Activated T-cell treated with anti-CD3 and anti-CD28 coated beads for 4 hours (primary cell): ENCODE measurements at regions not wholly inside any gene's neighbourhood (a gene's known extent, or its start where the extent isn't known, plus 50 kb on each side); places are given as distances from the start of the nearest gene placed in this dataset.
"Not testable (repeated sequence)": the region's sequence is repeated elsewhere in the genome, so short reads cannot be mapped to it uniquely, and the experiment has no call there.

Source experiments
- DNase-seq: peaks from one replicate; pipeline ENCODE4 v3.0.0-alpha.2; 2020

DNA sequence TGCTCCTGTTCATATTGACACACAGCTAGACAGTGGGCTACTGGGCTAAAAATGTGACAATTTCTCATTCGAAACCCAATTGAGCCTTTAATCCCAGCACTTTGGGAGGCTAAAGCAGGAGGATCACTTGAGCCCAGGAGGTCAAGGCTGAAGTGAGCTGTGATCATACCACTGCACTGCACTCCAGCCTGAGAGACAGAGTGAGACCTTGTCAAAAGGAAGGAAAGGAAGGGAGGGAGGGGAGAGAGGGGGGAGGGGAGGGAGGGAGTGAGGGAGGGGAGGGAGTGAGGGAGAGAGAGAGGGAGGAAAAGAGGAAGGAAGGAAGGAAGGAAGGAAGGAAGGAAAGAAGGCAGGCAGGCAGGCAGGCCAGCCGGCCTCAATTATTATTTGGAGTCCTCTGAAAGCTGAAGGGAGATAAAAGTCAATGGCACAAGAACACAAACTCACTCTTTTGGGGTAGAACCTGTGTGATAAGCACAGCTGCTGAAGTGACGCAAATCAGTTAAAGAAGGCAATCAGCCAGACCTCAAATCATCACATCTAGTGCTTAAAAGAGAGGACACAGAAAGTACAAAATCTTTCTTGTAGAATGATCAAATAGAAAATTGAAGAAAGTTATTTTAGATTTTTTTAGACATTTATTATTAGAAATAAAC, 98.1 kb downstream of the CCDC71L start:
- no peak for DNase-seq

DNA sequence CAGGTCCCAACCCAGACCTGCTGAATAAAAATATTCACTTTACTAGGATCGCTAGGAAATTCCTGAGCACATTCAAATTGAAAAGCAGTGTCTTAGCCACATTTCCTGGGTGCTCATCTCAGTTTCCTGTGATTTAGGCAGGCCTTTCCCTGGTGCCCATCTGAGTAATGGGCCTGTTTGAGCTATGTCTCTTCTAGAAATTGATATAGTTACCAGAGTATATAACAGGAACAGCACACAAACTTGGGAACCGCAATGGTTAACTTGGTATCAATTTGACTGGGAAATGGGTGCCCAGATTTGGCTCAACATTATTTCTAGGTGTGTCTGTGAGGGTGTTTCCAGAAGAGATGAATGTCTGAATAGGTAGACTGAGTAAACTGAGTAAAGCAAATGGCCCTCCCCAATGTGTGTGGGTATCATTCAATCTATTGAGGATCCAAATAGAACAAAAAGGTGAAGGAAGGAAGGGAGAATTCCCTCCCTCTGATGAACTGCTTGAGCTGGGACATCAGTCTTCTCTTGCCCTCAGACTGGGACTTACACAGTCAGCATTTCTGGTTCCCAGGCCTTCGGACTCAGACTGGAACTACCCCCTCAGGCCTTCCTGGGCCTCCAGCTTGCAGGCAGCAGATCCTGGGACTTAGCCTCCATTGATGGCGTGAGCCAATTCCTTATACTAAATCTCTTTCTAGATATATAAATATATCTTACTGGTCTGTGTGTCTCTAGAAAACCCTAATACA, 99.1 kb downstream of the CCDC71L start:
- no peak for DNase-seq

GRCh38 chr7:106561151-106561550, 99.8 kb downstream of the CCDC71L start:
- no peak for DNase-seq

GRCh38 chr7:106560482-106560881, 100.5 kb downstream of the CCDC71L start:
- DNase-seq: no peak

DNA sequence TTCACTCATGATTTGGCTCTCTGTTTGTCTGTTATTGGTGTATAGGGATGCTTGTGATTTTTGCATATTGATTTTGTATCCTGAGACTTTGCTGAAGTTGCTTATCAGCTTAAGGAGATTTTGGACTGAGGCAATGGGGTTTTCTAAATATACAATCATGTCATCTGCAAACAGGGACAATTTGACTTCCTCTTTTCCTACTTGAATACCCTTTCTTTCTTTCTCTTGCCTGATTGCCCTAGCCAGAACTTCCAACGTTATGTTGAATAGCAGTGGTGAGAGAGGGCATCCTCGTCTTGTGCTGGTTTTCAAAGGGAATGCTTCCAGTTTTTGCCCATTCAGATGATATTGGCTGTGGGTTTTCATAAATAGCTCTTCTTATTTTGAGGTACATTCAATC, 104.7 kb downstream of the CCDC71L start:
- DNase-seq: not testable (repeated sequence)

- DNase-seq: not testable (repeated sequence)
Observed at GRCh38 chr7:106554623-106555022, 106.3 kb downstream of the CCDC71L start.

DNA sequence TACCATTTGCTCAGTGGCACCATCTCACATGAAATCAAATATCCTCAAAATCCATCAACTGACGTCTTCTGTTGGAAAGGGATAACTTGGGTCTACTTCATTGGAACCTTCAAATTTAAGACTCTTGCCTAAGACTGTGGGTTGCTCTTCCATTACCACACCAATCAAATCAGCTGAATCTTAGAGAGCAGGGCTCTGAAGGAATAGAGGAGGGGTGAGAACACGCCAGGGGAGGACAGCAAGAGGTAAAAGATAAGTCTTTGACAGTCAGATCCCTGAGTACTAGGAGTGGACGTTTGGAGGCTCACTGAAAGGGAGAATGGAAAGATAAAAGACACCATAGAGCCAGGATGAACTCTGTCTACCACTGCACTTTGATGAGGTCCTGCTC, 107.5 kb downstream of the CCDC71L start:
- no peak for DNase-seq

- DNase-seq: no peak
Observed at GRCh38 chr7:106552645-106553445, 108.1 kb downstream of the CCDC71L start.

DNA sequence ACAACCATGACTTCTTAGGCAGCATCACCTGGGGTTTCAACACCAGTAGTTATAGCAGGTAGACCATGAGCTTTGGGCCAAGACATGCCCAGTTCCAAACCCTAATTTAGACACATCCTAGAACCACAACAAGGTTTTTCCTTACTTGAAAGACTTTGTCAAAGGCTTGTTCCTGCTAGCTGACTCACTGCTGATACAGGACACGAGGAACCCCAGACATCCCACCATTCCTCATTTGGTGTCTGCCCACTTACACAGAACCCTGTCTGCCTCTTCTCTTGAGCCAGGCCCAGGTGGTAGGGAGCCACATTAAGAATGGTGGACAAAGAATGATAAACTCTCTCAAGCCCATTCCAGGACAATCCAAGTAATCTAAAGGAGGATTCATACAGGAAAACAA, 109.0 kb downstream of the CCDC71L start:
- DNase-seq: no peak

- no peak for DNase-seq
Observed at GRCh38 chr7:106548491-106548890, 112.5 kb downstream of the CCDC71L start.

GRCh38 chr7:106545275-106545674, 115.7 kb downstream of the CCDC71L start:
- no peak for DNase-seq

DNA sequence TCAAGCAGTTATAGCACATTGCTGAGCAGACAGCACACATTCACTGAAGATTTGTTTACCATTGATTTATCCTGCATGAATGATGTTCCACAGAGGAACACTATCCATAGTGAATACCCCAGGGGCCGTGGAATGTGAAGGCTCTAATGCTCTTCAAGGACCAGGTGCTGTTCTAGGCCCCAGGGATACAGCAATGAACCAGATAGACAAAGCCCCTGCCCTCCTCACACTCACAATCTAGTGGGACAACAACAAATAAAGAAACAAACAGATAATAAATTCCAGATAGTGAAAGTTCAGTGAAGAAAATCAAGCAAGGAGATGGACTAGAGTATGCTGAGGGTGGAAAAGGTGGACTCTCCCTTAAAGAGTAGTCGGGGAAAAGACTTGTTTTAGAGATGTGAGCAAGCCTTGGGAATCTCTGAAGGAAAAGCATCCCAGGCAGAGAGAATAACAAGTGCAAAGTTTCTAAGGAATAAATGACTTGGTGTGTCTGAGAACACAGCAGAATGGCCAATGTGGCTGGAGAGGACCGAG, 117.7 kb downstream of the CCDC71L start:
- DNase-seq: no peak

DNA sequence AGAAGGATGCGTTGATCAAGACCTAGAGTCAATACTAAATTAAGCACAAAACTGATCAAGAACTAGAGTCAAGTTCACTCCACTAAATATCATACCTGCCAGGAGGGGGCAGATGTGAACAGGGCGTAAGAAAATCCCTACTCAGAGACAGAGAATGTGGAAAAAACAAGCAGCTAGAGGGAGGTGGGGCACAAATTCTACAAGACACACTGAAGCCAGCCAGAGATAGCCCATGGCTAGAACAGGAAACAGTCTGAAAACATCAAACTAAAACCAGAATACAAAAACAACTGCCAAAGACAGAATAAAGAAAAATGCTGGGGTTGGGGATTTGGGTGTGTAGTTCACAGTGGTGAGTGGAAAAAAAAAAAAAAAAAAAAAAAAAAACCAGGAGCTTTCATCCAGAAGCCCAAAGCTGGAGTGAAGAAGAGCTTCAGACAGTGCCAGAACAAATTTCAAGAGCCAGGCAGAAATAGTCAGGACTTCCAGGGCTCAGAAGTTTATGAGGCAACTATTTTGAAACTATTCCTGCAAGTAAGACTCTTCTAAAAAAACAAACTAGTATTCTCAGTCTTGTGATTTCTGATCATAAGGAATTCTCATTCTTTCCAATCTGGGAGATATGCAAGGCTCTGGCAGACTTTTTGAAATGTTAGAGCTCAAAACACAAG, 118.3 kb downstream of the CCDC71L start:
- DNase-seq: peak; percentile 29

GRCh38 chr7:106538638-106539037, 122.3 kb downstream of the CCDC71L start:
- no peak for DNase-seq

- DNase-seq: no peak
Observed at GRCh38 chr7:106537119-106537518, 123.8 kb downstream of the CCDC71L start.

DNA sequence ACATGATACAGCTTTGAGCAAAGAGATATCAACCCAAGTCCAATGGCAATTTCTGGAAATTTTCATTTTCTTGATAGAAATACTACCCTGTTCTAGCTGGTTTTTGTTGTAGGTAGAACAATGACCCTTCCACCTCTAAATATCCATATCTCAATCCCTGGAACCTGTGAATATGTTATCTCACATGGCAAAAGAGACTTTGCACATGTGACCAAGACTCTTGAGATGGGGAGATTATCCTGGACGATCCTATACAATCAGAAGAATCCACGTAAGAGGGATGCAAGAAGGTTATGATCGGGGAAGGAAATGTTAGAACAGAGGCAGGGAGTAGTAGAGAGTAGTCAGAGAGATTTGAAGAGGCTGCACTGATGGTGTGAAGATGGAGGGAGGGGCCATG, 124.9 kb downstream of the CCDC71L start:
- DNase-seq: no peak

DNA sequence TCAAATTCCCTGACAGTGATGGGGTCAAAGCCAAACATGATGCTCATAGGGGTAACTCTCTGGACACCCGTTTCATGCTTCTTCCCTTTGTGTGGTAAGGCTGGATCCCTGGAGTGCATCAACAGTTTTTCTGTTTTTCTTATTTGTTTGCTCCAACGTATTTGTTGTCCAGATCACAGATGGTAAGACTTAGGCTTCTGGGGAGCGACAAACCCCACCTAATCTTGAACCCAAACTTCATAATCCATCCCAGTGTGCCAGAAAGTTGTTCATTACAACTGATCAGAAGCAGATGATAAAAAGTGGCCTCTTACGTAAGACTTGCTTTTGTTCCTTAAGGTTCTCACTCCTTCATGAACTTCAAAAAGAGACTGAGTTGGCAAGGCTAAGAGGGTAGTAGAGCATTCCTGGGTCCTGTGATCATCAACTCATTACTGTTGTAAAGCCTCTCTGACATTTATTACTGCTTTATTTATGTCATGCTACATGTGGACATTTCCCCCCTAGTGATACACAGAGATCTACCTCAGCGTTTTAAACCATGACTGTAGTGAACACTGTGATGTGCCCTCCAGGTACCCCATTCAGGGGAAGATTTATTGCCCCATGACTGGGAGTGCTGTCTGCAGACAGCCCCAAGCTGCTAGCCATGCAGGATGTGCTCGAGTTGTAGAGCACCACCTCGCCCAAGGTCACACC, 125.6 kb downstream of the CCDC71L start:
- no peak for DNase-seq

DNA sequence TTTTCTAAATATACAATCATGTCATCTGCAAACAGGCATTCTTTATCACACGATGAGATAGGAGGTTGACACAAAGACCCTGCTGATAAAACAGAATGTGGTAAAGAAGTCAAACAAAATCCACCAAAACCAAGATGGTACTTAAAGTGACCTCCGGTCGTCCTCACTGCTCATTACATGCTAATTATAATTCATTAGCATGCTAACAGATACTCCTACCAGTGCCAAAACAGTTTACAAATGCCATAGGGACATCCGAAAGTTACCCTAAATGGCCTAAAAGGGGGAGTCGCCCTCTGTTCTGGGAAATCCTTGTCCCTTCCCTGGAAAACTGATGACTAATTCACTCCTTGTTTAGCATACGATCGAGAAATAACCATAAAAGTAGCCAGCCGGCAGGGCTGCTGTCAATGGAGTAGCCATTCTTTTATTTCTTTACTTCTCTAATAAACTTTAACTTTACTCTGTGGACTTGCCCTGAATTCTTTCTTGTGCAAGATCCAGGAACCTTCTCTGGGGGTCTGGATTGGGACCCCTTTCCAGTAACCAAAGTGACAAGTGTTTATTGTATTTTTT, 126.6 kb downstream of the CCDC71L start:
- DNase-seq: no peak

DNA sequence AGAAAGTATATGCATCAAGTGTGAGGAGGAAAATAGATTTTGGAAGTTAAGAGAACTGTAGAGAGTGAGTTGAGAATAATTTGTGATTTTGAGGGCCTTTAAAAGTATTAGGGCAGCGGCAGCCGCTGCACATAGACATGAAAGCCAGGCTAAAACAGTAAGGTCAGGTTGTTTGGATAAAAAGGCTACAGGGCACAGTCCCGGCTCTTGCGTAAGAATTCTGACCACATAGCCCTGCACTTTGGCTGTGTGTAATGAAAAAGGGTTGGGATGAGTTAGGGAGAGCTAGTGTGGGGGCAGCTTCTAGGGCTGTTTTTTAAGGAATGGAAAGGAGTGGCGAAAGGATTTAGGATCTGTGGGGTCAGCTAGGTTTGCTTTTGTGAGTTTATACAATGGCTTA, 130.8 kb downstream of the CCDC71L start:
- DNase-seq: not testable (repeated sequence)

DNA sequence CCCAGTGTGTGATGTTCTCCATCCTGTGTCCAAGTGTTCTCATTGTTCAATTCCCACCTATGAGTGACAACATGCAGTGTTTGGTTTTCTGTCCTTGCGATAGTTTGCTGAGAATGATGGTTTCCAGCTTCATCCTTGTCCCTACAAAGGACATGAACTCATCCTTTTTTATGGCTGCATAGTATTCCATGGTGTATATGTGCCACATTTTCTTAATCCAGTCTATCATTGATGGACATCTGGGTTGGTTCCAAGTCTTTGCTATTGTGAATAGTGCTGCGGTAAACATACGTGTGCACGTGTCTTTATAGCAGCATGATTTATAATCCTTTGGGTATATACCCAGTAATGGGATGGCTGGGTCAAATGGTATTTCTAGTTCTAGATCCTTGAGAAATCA, 134.3 kb downstream of the CCDC71L start:
- DNase-seq: not testable (repeated sequence)

GRCh38 chr7:106524690-106525059, 136.3 kb downstream of the CCDC71L start:
- no peak for DNase-seq

DNA sequence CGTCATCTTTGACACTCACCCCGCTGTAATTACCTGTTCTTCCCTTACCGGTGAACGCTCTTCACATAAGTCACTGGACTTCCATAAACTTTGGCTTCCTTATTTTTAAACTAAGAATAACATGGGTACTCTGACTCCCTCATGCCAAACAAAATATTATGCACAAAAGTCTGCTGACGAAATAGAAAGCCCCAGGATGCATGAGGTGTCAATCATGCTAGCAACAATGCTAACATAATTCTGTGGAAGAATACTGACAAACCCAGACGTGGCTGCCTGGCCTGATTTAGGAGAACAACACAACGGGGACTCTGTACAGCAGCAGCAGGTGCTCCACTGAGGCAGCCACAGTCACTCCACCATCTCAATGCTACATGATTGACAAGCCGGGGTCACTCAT, 137.5 kb downstream of the CCDC71L start:
- DNase-seq: no peak
